HEK293T (cell line): ENCODE measurements at regions not wholly inside any gene's neighbourhood (a gene's known extent, or its start where the extent isn't known, plus 50 kb on each side); places are given as distances from the start of the nearest gene placed in this dataset.

Experiments used
- CTCF ChIA-PET: fragments of 350-600 bp; formaldehyde crosslinking; extraction: SDS; loops from one replicate; lab custom pipeline; 2021; ENCODE audit warnings: antibody characterized with exemption, inconsistent platforms; lab: Yijun Ruan, JAX
- POLR2A ChIA-PET: fragments of 350-600 bp; formaldehyde crosslinking; extraction: SDS; loops from one replicate; lab custom pipeline; 2020; ENCODE audit warnings: antibody characterized with exemption, inconsistent platforms; lab: Yijun Ruan, JAX
- DNase-seq: peaks from one replicate; pipeline ENCODE4 v3.0.0; 2012; ENCODE audit warnings: mixed read lengths; ENCODE audit errors: extremely low spot score
- ARNT ChIP-seq: fragments of 450-650 bp; IDR thresholded peaks from 2 replicates; pipeline ENCODE4 v1.6.1; 2017; ENCODE audit warnings: mild to moderate bottlenecking
- BHLHE40 ChIP-seq: fragments of 450-650 bp; IDR thresholded peaks from 2 replicates; pipeline ENCODE4 v1.6.1; 2016; ENCODE audit warnings: mild to moderate bottlenecking, moderate library complexity, borderline replicate concordance
- CTBP1 ChIP-seq: fragments of 450-650 bp; IDR thresholded peaks from 2 replicates; pipeline ENCODE4 v1.6.1; 2016; ENCODE audit warnings: borderline replicate concordance
- ELF4 ChIP-seq: fragments of 450-650 bp; IDR thresholded peaks from 2 replicates; pipeline ENCODE4 v1.6.1; 2017; ENCODE audit warnings: antibody characterized with exemption
- FOXA1 ChIP-seq: fragments of 450-650 bp; IDR thresholded peaks from 2 replicates; pipeline ENCODE4 v1.6.1; 2016; ENCODE audit warnings: mild to moderate bottlenecking
- FOXK2 ChIP-seq: fragments of 450-650 bp; IDR thresholded peaks from 2 replicates; pipeline ENCODE4 v1.6.1; 2016; ENCODE audit warnings: mild to moderate bottlenecking
- FOXM1 ChIP-seq: fragments of 450-650 bp; IDR thresholded peaks from 2 replicates; pipeline ENCODE4 v1.6.1; 2017; ENCODE audit warnings: mild to moderate bottlenecking, borderline replicate concordance
- HDGF ChIP-seq: fragments of 450-650 bp; IDR thresholded peaks from 2 replicates; pipeline ENCODE4 v1.6.1; 2017; ENCODE audit warnings: antibody characterized with exemption, borderline replicate concordance
- L3MBTL2 ChIP-seq: fragments of 450-650 bp; conservative IDR thresholded peaks from 2 replicates; pipeline ENCODE4 v1.6.1; 2016; ENCODE audit warnings: mild to moderate bottlenecking
- LEF1 ChIP-seq: fragments of 450-650 bp; IDR thresholded peaks from 2 replicates; pipeline ENCODE4 v1.6.1; 2017; ENCODE audit warnings: mild to moderate bottlenecking, borderline replicate concordance
- NFRKB ChIP-seq: fragments of 450-650 bp; IDR thresholded peaks from 2 replicates; pipeline ENCODE4 v1.6.1; 2016; ENCODE audit warnings: mild to moderate bottlenecking, moderate library complexity
- SP1 ChIP-seq: fragments of 450-650 bp; IDR thresholded peaks from 2 replicates; pipeline ENCODE4 v1.6.1; 2017
- SUZ12 ChIP-seq: fragments of 450-650 bp; IDR thresholded peaks from 2 replicates; pipeline ENCODE4 v1.6.1; 2016; ENCODE audit warnings: mild to moderate bottlenecking
- TARDBP ChIP-seq: fragments of 450-650 bp; IDR thresholded peaks from 2 replicates; pipeline ENCODE4 v1.6.1; 2016
- ZNF384 ChIP-seq: fragments of 450-650 bp; IDR thresholded peaks from 2 replicates; pipeline ENCODE4 v1.6.1; 2016
- TF ChIP-seq, protein P1 (sequence below): fragments of 450-650 bp; IDR thresholded peaks from 2 replicates; pipeline ENCODE4 v1.6.1; 2016

- DNase-seq, result no peak
- CTCF ChIA-PET, result no interaction called here
- POLR2A ChIA-PET, result no interaction called here
- TF ChIP-seq LEF1 (no peak), L3MBTL2 (no peak), HDGF (no peak), FOXK2 (no peak), TARDBP (no peak)
Observed at GRCh38 chr13:84873951-84874350, 925.3 kb downstream of the SLITRK6 start.

- no peak for TF ChIP-seq LEF1
Observed at GRCh38 chr13:84870190-84870589, 929.0 kb downstream of the SLITRK6 start.

DNA sequence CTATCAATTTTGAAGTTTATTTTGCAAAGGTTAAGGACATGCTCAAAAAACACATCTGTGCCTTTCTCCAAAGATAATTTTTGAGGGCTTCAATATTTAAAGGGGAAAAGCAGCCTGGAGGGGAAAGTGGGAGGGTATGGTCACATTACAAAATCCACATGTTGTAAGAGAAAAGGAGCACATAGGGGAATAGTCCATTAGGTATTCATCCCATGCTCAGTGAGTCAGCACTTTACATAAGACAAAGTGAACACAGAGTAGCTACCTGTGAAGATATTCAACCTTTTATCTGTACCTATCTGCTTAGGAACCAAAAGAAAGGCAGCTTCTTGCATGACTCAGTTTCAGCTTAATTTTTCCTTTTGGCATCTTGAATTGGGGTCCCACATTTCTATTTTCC lies 932.0 kb downstream of the SLITRK6 start:
- CTCF ChIA-PET, result no interaction called here
- no peak for DNase-seq

More at GRCh38 chr13:84870190-84870589, 929.0 kb downstream of the SLITRK6 start:
- CTCF ChIA-PET, result interaction anchor here (0.6 to 1.0 kb wide), 2 partner anchors 10 to 845 kb away, joined by 3 read pairs; no protein-coding TSS in a partner anchor
- POLR2A ChIA-PET, result no interaction called here
- DNase-seq, result peak; percentile 32

DNA sequence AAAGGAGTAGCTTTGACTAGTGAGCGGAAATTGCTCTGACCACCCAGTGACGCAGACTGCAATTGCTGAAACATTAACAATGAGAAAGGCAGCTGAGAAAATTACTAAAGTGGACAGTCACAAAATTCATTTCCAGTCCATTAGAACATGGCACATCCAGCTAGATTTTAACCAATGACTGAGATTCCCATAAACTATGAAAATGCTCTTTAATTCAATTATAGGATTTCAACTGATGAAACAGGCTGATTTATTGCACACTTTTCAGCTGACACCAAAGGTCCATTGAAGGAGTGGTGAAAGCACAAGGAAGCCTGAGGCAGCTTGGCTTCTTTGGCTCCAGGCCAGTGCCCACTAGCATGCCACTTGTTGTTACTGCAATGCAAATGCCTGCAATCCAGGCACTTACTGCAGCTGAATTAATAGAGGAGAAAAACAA lies 933.4 kb downstream of the SLITRK6 start:
- TF ChIP-seq BHLHE40 (no peak), ZNF384 (peak; percentile 47; the same call in 1 of the 2 replicates), TARDBP (no peak; the same call in 1 of the 2 replicates), L3MBTL2 (no peak), LEF1 (0 out of 2 replicates have a peak, but pooled peaks have one; percentile 10), SUZ12 (no peak), SP1 (no peak), CTBP1 (no peak; the same call in 1 of the 2 replicates)
- TF ChIP-seq, protein P1, sequence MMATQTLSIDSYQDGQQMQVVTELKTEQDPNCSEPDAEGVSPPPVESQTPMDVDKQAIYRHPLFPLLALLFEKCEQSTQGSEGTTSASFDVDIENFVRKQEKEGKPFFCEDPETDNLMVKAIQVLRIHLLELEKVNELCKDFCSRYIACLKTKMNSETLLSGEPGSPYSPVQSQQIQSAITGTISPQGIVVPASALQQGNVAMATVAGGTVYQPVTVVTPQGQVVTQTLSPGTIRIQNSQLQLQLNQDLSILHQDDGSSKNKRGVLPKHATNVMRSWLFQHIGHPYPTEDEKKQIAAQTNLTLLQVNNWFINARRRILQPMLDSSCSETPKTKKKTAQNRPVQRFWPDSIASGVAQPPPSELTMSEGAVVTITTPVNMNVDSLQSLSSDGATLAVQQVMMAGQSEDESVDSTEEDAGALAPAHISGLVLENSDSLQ, result peak; percentile 94
- POLR2A ChIA-PET, result no interaction called here
- DNase-seq, result peak; percentile 52
- CTCF ChIA-PET, result no interaction called here

More for the DNA sequence above, 932.0 kb downstream of the SLITRK6 start:
- POLR2A ChIA-PET, result no interaction called here
- TF ChIP-seq LEF1 (no peak), SUZ12 (no peak), ARNT (no peak)

- POLR2A ChIA-PET, result no interaction called here
- no peak for TF ChIP-seq BHLHE40
- TF ChIP-seq LEF1, result no peak
- TF ChIP-seq NFRKB, result no peak
- TF ChIP-seq CTBP1, result no peak
- no peak for TF ChIP-seq L3MBTL2
- no peak for TF ChIP-seq FOXK2
- TF ChIP-seq, protein P1, result no peak
- TF ChIP-seq ARNT, result no peak
- no peak for TF ChIP-seq HDGF
- no peak for TF ChIP-seq TARDBP
- no peak for TF ChIP-seq SP1
- TF ChIP-seq FOXA1, result no peak
- TF ChIP-seq FOXM1, result no peak
- no peak for TF ChIP-seq ELF4
- CTCF ChIA-PET, result no interaction called here
- no peak for DNase-seq
Observed at GRCh38 chr13:84864341-84864740, 934.9 kb downstream of the SLITRK6 start.

DNA sequence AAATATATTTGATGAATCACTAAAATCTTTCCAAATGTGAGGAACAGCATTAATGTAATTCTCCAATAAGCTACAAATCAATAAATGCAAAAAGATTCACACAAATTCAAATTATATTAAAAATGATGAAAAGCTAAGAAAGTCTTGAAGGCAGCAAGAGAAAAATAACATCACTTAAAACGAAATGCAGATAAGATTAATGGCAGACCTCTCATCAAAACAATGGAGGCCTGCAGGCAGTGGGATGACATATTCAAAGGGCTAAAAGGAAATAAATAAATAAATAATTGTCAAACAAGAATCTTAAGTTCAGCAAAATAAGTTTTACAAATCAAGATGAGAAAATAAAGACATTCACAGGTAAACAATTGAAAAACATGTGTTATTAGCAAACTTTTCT lies 952.1 kb downstream of the SLITRK6 start:
- ChIA-PET CTCF (no interaction called here), POLR2A (no interaction called here)
- DNase-seq, result no peak
- TF ChIP-seq SP1 (no peak), FOXM1 (no peak), LEF1 (no peak)
- TF ChIP-seq, protein P1, result no peak

- no peak for DNase-seq
- TF ChIP-seq ZNF384, result no peak
- TF ChIP-seq HDGF, result no peak
- no peak for TF ChIP-seq NFRKB
- TF ChIP-seq, protein P1, result peak; percentile 85
- no peak for TF ChIP-seq CTBP1
- CTCF ChIA-PET, result no interaction called here
- POLR2A ChIA-PET, result no interaction called here
Observed at GRCh38 chr13:84845907-84846619, 953.2 kb downstream of the SLITRK6 start.
